Keratinocyte (primary cell): ENCODE measurements at regions not wholly inside any gene's neighbourhood (a gene's known extent, or its start where the extent isn't known, plus 50 kb on each side); places are given as distances from the start of the nearest gene placed in this dataset.

Experiments used
- DNase-seq: peaks from one replicate; pipeline ENCODE4 v3.0.0-alpha.2; 2011; ENCODE audit warnings: low read depth, missing footprints, low spot score
- FAIRE-seq: peaks from 2 replicates; lab custom pipeline; 2011; peaks lifted over from hg19 to GRCh38; lab: Jason Lieb, UNC
- H2AFZ ChIP-seq: 2 replicates; pipeline ENCODE4 v1.6.0; 2012; ENCODE audit warnings: low read length, control low read depth, inconsistent platforms; ENCODE audit not compliant: control insufficient read depth
- H3K27ac ChIP-seq: 2 replicates; pipeline ENCODE4 v1.5.1; 2011; ENCODE audit warnings: low read length; ENCODE audit not compliant: control insufficient read depth, insufficient read depth
- H3K27me3 ChIP-seq: 3 replicates; pipeline ENCODE4 v1.6.0; 2011; ENCODE audit warnings: low read length; ENCODE audit not compliant: control insufficient read depth, insufficient read depth; ENCODE audit errors: extremely low read depth
- H3K36me3 ChIP-seq, 2 experiments: 2 replicates in 1 of 2; 3 replicates in 1 of 2; pipeline ENCODE4 v1.5.1; 2011; ENCODE audit warnings: low read length in 2 of 2, mild to moderate bottlenecking in 1 of 2; ENCODE audit not compliant: control insufficient read depth in 2 of 2, insufficient read depth in 2 of 2; ENCODE audit errors: extremely low read depth in 1 of 2
- H3K4me1 ChIP-seq: 3 replicates; pipeline ENCODE4 v1.5.1; 2011; ENCODE audit warnings: low read length; ENCODE audit not compliant: control insufficient read depth, insufficient read depth; ENCODE audit errors: extremely low read depth
- H3K4me2 ChIP-seq: 3 replicates; pipeline ENCODE4 v1.6.0; 2011; ENCODE audit warnings: low read depth, low read length; ENCODE audit not compliant: control insufficient read depth, insufficient read depth; ENCODE audit errors: extremely low read depth
- H3K4me3 ChIP-seq, 3 experiments: fragments of 200-600 bp in 1 of 3; sonication (generic) in 1 of 3; 2 replicates in 2 of 3; 3 replicates in 1 of 3; pipeline ENCODE4 v1.5.1; 2011 to 2016; ENCODE audit warnings: low read length in 3 of 3, mild to moderate bottlenecking in 3 of 3, control low read depth in 2 of 3, inconsistent platforms in 1 of 3, low read depth in 1 of 3, mixed read lengths in 1 of 3, mixed run types in 1 of 3, moderate library complexity in 1 of 3; ENCODE audit not compliant: control insufficient read depth in 2 of 3, insufficient read depth in 2 of 3; ENCODE audit errors: extremely low read depth in 1 of 3
- H3K79me2 ChIP-seq: 2 replicates; pipeline ENCODE4 v1.6.0; 2012; ENCODE audit warnings: low read length; ENCODE audit not compliant: control insufficient read depth, insufficient read depth
- H3K9ac ChIP-seq: 3 replicates; pipeline ENCODE4 v1.6.0; 2011; ENCODE audit warnings: low read length; ENCODE audit not compliant: control insufficient read depth, insufficient read depth; ENCODE audit errors: extremely low read depth
- H3K9me1 ChIP-seq: 3 replicates; pipeline ENCODE4 v1.6.0; 2011; ENCODE audit warnings: low read length; ENCODE audit not compliant: control insufficient read depth, insufficient read depth; ENCODE audit errors: extremely low read depth
- H3K9me3 ChIP-seq: 2 replicates; pipeline ENCODE4 v1.5.1; 2012; ENCODE audit warnings: low read depth, low read length; ENCODE audit not compliant: control insufficient read depth
- H4K20me1 ChIP-seq: 3 replicates; pipeline ENCODE4 v1.6.0; 2011; ENCODE audit warnings: low read length; ENCODE audit not compliant: control insufficient read depth, insufficient read depth; ENCODE audit errors: extremely low read depth
- EZH2 ChIP-seq: IDR thresholded peaks from one replicate; pipeline ENCODE4 v1.6.1; 2012; ENCODE audit warnings: inconsistent platforms, mild to moderate bottlenecking, low read length, moderate library complexity
- dilution Hi-C: fragments of 300-500 bp; cut with MboI; formaldehyde crosslinking; loops from one replicate; pipeline ENCODE4 v1.7.0; 2020; ENCODE audit warnings: low sequenced_read_pairs; ENCODE audit not compliant: extremely low pct_ligation_motif_present
- TF ChIP-seq, protein P1 (sequence below), 3 experiments: IDR thresholded peaks in 1 of 3; conservative IDR thresholded peaks in 1 of 3; optimal IDR thresholded peaks in 1 of 3; 2 replicates in 2 of 3; 3 replicates in 1 of 3; pipeline versions ENCODE3 to v1.5.1; 2011; ENCODE audit warnings: low read length in 3 of 3, mild to moderate bottlenecking in 3 of 3, moderate library complexity in 2 of 3, control low read depth in 1 of 3, inconsistent platforms in 1 of 3; ENCODE audit not compliant: insufficient read depth in 2 of 3; ENCODE audit errors: extremely low read depth in 1 of 3

DNA sequence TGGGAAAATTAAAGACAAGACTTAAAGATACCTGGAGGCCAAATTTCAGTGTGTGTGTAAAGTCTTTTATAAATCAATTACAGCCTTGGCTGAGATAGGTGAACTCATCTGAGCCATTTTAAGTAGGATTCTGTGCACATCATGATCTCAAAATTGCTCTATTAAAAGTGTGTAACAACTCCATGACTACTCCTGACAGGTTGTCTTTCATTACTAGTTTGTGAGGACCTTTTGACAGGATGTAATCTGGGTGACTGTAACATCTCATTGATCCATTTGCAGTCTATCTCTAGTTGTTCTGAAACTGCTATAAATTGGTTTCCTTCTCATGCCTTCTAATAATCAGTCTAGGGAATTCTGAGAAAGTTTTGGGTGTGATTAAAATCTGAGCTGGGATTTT, 753.3 kb downstream of the SLITRK5 start:
- H3K4me2 ChIP-seq, result no peak overlapping the region
- no peaks in the 10 kb centered on the region for H3K9me3 ChIP-seq
- H3K27ac ChIP-seq, result no peak overlapping the region
- TF ChIP-seq, protein P1, sequence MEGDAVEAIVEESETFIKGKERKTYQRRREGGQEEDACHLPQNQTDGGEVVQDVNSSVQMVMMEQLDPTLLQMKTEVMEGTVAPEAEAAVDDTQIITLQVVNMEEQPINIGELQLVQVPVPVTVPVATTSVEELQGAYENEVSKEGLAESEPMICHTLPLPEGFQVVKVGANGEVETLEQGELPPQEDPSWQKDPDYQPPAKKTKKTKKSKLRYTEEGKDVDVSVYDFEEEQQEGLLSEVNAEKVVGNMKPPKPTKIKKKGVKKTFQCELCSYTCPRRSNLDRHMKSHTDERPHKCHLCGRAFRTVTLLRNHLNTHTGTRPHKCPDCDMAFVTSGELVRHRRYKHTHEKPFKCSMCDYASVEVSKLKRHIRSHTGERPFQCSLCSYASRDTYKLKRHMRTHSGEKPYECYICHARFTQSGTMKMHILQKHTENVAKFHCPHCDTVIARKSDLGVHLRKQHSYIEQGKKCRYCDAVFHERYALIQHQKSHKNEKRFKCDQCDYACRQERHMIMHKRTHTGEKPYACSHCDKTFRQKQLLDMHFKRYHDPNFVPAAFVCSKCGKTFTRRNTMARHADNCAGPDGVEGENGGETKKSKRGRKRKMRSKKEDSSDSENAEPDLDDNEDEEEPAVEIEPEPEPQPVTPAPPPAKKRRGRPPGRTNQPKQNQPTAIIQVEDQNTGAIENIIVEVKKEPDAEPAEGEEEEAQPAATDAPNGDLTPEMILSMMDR (optimal IDR thresholded peaks at IDR 0.05 in 1 of 3, IDR thresholded peaks at IDR 0.05 in 1 of 3, conservative IDR thresholded peaks at IDR 0.05 in 1 of 3; ENCODE audit: extremely low read depth in 1 of 3, insufficient read depth in 2 of 3, low read length in 3 of 3), result no peak
- no peak for TF ChIP-seq EZH2
- H2AFZ ChIP-seq, result no peak overlapping the region
- H4K20me1 ChIP-seq, result no peaks in the 10 kb centered on the region
- H3K4me1 ChIP-seq, result no peaks in the 10 kb centered on the region
- no peaks in the 10 kb centered on the region for H3K27me3 ChIP-seq
- H3K4me3 ChIP-seq, result no peak overlapping the region
- FAIRE-seq (no peak), DNase-seq (no peak)
- H3K79me2 ChIP-seq, result no peaks in the 10 kb centered on the region
- no peak overlapping the region for H3K9ac ChIP-seq
- no peaks in the 10 kb centered on the region for H3K9me1 ChIP-seq
- dilution Hi-C loops, result no loop called here
- no peaks in the 10 kb centered on the region for H3K36me3 ChIP-seq

DNA sequence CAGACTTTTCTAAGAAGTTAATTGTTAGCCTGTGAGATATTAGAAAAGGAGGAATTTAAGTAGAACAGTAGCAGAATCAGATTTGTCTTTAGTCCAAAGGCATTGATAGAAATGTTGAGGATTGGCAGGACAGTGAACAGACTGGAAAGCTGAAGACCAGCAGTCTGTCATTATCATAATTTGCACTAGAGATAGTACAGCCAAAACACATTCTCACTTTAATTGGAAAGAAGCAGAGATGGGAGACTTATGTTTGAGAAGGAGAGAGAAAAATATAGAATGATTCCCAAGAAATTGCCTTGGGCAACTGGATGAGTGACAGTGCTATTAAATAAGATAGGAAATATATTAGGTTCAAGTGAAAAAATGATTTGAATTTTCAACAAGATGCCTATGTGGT, 755.5 kb downstream of the SLITRK5 start:
- H3K9me1 ChIP-seq, result no peaks in the 10 kb centered on the region
- no peaks in the 10 kb centered on the region for H3K36me3 ChIP-seq
- no peak overlapping the region for H3K27ac ChIP-seq
- no peaks in the 10 kb centered on the region for H3K4me1 ChIP-seq
- no peak overlapping the region for H2AFZ ChIP-seq
- no peaks in the 10 kb centered on the region for H3K27me3 ChIP-seq
- H3K9me3 ChIP-seq, result no peaks in the 10 kb centered on the region
- TF ChIP-seq, protein P1 (optimal IDR thresholded peaks at IDR 0.05 in 1 of 3, IDR thresholded peaks at IDR 0.05 in 1 of 3, conservative IDR thresholded peaks at IDR 0.05 in 1 of 3; ENCODE audit: extremely low read depth in 1 of 3, insufficient read depth in 2 of 3, low read length in 3 of 3), result no peak
- TF ChIP-seq EZH2, result no peak
- dilution Hi-C loops, result no loop called here
- FAIRE-seq, result no peak
- no peaks in the 10 kb centered on the region for H4K20me1 ChIP-seq
- H3K79me2 ChIP-seq, result no peaks in the 10 kb centered on the region
- no peak for DNase-seq
- no peak overlapping the region for H3K4me3 ChIP-seq
- no peak overlapping the region for H3K4me2 ChIP-seq
- no peak overlapping the region for H3K9ac ChIP-seq
